NCI-H2227 (cell line): ENCODE measurements at regions not wholly inside any gene's neighbourhood (a gene's known extent, or its start where the extent isn't known, plus 50 kb on each side); places are given as distances from the start of the nearest gene placed in this dataset.
A peak's percentile ranks its signal among the peaks of the same experiment; 100 is the strongest.

Experiments
- DNase-seq: peaks from one replicate; lab custom pipeline; 2025; ENCODE audit not compliant: unreplicated experiment; lab: John Stamatoyannopoulos, UW

DNA sequence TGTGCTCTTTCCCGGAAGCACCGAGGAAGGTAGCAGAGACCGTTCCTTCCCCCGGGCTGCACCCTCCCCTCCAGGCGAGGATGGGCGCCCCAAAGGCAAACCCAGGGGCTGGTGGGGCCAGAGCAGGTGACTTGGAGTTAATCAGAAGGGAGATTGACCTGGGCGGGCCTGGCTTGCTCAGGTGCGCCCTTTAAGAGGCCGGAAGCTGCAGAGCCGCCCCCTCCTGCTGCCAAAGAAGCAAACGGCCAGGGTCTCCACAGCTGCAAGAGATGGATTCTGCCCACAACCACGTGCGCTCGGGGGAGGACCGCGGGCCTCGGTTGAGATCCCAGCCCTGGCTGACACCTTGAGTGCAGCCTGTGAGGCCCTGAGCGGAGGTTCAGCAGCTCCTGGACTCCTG, 218.2 kb upstream of the NAALADL2 start:
- no peak for DNase-seq

DNA sequence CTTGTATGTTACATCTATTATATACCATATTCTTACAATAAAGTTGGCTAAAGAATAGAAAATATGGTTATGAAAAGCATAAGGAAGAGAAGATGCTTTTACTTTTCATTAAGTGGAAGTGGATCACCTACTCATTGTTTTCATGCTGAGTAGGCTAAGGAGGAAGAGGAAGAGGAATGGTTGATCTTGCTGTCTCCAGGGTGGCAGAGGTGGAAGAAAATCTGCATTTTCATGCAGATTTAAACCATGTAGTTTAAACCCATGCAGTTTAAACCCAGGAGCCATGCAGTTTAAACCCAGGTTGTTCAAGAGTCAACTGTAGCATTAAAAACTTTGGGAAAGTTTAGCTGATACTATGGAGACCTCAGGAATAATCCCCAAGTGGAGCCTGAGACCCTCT, 214.8 kb upstream of the NAALADL2 start:
- DNase-seq: no peak

DNA sequence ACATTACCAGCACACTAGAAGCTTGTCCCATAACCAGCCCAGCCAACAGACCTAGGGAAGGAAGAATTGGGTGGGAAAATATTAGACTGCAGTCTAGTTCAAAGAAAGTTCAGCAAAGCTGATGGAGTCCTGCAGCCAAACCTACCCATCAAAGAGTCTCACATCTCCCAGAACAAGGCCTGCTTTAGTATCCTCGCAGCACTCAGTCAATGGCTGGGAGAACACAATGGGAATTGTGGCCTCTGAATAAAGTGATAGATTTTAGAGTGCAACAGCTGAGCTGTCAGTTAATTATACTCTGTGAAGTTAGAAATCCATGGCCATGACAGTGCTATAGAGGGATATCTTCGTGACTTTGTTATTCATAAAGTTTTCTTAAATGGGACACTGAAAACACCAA, 207.2 kb upstream of the NAALADL2 start:
- DNase-seq: no peak

DNA sequence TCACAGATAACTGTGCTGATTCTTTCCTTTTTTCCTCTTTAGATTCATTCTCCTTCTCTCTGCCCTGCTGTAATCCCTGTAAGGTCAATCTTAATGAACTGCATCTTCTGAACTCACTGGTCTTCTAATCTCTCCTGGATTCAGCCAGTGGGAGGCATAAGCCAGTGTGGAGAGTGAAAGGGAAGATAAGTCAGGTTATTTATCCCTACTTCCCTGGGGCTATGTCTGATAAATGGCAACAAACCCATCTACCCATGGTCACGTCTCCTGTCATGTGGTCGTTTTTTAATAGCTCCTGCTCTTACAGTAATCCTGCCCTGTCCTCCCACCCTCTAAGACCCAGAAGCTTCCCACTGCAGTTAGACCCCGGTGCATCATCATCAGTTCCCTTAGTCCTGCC, 199.6 kb upstream of the NAALADL2 start:
- no peak for DNase-seq

DNA sequence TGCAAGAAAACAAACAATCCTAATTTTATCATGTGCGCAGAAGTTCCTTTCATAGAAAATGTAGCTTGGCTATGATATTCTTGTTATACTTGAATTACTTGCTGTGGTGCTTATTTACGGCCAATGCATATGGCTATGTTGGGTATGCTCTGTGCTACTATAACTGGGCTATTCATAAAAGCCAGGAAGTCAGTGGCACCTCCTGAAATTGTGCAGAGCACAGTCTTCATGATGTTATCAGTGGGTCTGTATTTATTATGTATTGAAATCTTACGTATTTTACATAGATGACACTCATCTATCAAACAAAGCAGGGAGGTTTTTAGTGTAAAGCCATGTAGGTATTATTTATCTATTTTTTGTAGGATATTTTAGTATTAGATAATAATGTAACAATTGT, 196.5 kb upstream of the NAALADL2 start:
- DNase-seq: no peak

DNA sequence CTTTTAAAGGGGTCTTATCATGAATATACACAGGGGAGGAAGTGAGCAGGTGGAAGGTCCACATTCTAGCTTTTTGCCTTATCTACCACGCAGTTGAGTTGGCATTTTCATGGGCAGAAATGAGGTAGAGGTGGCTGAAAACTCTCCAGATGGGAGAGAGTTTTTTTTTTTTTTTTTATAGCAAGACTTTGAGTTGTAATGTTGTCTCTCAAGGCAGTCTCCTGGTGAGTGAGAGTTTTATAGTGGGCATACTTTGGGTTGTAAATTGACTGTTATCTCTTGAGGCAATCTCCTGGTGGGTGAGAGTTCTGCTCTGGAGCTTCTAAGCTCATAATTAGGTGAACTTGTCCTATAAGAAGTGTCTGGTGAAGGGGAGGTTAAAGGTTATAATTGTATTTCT, 191.7 kb upstream of the NAALADL2 start:
- DNase-seq: no peak

DNA sequence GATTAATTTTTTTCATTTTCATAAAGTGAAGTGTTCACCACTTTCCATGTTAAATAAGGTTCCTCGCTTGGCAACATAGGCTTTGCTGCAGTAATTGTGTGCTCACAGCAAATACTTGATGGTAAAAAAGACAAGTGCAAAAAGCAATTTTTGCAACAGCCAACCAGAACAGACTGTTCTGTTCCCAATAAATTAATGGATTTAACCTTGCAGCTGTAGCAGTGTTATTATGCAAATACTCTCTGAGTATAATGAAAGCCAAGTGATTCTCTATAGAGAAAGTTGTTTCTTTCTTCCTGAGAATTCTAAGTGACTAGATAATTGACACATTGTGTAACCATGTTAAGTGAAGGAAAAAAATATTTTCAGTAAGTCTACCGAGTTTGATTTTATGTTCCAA, 183.7 kb upstream of the NAALADL2 start:
- no peak for DNase-seq

DNA sequence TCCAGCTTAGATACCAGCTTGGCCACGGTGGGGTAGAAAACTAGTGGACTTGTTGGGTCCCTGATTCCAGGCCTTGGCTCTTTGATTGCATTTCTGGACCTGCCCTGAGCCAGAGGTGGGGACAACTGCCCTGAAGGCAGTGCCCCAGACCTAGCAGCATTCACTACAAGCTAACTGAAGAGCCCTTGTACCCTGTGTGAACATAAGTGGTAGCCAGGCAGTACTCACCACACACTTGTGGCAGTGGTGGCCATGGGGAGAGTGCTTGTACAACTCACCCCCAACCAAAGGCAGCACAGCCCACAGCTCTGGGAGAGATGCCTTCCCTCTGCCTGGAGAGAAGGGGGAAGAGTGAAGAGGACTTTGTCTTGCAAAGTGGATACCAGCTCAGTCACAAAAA, 177.3 kb upstream of the NAALADL2 start:
- no peak for DNase-seq

DNA sequence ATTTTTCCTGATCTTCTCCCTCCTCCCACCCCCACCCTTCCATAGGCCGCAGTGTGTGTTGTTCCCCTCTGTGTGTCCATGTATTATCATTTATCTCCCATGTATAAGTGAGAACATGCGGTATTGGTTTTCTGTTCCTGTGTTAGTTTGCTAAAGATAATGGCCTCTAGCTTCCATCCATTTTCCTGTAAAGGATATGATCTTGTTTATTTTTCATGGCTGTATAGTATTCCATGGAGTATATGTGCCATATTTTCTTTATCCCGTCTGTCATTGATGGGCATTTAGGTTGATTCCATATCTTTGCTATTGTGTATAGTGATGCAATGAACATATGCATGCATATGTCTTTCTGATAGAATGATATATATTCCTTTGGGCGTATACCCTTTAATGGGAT, 173.3 kb upstream of the NAALADL2 start:
- DNase-seq: no peak

DNA sequence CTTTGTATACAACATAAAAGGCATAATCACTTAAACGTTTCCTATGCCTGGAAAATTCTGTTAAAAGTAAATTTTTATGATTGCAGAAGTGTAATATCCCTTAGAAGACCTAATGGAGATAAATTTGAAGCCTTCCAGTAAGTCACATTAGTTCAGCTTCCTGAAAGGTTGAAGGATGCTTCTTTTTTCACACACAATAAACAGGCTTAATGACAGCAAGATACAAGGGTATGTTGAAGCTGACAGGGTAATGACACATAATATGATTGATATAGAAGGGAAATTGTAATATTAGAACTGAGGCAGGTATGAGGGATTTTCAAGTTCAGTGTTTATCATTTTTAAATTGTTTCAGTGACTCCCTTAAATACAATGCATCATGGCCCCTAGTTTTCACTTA, 161.8 kb upstream of the NAALADL2 start:
- peak; percentile 18 for DNase-seq

DNA sequence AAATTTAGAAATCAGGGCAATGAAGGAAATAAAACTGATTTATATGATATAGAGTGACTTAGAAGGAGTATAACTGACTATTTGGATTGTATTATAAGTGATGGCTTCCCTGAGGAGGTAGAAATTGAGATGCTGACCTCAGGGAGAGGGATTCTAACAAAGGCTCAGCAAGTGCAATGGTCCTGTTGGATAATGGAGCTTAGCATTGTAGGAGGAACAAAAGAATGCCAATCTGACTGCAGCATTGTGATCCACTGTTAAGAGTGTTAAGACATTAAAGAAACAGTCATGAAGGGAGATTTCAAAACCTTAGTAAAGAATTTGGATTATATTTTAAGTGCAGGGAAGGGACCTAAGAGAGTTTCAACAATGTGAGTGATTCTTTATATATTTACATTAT, 158.4 kb upstream of the NAALADL2 start:
- DNase-seq: no peak

DNA sequence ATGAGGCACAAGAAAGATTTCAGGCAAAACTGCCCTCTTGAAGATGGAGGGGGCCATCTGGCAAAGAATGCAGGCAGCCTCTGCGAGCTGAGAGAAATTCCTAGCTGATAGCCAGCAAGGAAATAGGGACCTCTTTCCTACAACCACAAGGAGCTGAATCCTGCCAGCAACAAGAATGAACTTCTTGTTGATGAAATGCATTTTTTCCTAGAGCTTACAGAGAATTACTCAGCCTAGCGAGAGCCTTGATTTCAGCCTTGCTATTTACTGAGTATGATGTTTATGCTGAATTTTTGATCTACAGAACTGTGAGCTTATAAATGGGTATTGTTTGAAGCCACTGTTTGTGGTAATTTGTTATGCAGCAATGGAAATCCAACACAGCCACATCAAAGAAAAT, 148.5 kb upstream of the NAALADL2 start:
- DNase-seq: no peak

DNA sequence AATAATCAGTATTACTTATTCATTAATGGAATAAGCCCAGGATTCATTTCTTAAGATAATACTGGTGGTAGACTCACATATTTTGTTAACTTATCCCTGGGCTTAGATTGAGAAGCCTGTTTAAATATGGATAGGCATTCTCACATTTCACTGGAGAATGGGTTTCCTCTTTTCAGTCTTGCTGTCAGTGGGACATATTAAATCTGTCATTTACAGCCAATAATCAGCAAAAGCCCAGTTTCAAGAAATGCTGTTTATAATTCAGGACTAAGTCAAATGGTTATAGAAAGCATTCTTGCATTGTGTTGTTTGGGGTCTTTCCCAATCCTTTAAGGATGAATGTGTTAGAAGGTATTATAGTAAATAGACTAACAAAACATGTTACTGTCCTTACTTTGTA, 143.7 kb upstream of the NAALADL2 start:
- DNase-seq: no peak

DNA sequence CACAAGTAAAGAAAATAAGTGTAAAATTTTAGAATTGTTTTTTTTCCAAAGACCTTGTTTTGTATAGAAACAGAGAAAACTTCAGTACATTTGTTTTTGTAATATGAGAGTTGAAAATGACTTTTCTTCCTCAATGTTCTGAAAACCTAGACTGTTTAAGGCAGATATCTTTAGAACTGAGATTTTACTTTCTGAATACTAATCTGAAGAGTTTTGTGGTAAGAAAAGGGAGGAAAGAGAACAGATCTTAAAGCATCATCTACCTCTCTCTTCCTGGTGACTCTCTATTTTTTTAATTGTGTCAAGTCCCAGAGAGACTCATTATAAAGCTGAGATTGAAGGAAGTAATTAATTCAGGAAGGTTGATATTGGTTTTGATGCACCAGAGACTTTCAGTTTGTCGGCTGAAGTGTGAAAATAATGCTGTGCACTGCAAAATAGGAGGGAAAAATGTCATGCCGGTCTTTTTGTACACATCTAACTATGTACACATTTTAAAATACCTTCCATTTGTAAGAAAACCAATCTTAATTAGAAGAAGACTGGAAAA, 142.1 kb upstream of the NAALADL2 start:
- no peak for DNase-seq

DNA sequence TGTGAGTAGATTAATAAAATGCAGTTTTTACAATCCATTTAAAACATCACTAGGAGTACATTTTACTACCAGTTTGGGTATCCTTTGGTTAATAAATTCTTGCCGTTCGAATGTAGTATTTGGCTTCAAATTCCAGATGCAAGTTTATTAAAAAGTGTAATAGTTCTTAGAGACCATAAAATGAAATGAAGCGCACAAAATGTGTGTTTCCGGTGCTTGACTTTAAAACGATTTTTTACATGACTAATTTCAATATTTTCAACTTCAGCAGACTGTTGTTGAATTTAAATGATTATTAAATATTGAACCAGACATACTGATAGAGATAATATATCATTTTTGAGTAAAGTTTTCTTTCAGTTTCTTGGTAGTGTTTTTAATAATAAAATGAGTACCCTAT, 138.4 kb upstream of the NAALADL2 start:
- DNase-seq: no peak

DNA sequence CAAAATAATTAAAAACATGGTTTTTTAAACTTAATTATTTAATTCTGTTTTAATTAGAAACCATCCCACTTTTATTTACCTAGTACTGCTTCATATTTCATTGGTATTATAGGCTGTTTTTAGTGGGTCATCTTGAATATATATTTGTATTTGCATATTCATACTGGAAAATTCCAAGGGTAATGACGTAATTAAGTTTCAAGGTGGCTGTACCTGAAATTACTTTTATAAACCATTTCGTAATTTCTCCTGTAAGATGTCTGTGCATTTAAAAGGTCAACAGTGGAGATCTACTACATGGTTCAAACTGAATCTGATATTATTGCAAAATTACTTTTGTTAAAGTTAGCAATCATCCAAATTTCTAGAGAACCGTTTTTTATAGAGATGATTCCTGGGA, 133.8 kb upstream of the NAALADL2 start:
- no peak for DNase-seq

DNA sequence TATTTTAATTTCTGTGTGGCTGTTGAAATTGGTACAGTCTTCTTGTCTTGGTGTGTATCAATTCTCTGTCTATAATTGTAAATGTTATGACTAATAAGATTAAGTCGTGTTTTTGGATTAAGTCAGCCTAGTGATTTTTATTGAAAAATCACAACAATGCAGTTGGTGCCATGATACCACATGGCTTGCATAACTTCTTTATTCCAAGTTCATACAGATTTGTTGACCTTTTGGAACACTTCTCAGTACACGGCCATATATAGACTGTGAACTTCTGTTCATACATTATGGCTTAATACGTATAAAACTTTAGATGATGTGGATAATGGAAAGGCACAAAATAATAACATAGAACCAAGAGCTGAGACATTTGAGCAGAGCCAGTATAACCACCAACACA, 121.2 kb upstream of the NAALADL2 start:
- DNase-seq: no peak

DNA sequence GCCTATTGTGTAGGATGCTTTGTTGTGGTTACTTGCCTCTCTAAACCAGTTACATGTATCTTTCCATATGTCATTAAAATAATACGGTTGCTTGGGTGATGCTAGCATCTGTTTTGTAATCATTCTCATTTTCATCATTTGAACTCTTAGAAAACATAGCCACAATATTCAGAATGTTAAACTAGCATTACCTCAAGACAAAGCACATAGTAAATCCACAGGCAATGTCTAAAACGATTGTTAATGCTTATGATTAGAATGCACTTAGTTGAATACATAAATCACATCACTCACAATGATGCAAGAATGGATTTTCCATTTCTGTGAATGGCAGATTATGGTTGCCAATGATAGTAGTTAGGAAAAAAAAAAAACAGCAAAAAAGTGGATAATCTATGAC, 110.0 kb upstream of the NAALADL2 start:
- DNase-seq: no peak

DNA sequence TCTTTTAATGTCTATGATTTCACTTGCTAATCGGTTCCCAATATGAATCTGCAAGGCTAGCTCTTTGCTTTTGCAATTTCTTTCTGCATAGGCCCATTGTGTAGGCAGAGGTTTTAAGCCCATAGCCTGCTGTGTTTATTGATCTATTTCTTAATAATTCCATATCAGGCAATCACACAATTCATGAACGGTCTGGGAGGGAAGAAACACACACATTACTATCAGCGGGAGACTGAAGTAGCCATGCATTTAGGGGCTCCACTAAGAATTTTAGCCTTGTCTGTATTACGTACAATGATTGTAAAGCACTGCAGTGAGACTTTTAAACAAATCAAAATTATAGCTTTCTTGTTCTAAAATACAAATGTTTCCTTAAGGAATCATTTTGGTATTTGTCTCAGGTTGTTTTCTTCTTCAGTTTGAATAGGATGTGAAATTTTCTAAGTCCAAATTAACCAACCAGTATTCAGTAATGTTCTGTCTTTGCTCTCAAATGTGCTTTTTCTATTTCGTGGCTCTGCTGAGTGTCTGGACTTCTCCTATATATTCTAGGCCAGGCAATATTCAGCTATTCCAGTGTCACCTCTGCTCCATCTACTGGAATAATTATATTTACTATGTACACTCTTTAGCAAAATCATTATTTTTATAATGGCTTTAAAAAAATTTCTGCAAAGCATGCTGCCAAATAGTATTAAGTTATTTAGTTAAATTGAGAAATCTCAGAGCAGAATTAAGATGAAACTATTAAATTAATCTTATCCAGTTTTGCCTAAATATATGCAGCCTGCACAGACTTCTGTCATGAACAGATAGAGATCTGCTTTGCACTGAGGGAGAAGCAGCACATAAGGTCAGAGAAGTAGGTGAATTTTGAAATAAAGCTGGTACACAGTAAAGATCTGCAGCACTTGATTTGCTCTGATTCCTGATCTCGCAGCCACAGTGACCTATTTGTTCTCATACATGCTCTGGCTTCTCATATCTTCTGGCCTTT, 103.0 kb upstream of the NAALADL2 start:
- peak; percentile 90 for DNase-seq

DNA sequence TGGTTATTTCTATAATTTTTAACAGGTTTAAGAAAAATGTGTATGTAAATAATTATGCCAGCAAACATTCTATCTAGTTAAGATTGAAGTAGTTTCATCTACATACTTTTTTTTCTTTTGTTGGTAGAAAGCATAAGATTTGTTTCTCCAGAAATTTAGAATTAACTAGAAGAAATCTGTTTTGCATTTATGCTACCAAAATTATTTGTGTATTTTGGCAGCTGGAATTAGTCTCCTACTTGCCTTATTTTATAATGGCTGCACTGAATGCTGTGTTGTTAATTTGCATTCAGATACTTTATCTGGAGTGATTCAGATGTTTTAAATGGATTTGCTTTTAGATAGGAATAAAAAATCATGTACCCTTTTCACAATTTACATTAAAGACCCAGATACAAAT, 100.2 kb upstream of the NAALADL2 start:
- no peak for DNase-seq

DNA sequence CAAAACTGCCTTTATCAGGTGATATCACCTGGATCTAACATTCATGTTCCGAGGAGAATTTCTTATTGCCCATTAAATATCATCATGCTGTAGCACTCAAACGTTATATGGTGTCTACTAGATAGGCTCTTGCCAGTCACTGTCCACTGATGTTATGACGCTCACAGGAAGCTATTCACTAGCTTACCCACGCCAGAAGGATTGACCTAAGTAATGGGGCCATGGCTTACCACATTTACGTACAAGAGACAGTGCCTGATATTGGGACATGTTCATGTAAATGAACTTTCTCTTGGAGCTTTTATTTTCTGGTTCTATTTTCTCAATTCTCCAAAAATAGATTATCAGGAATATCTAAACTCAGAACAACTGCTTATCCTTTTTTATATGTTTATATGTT, 91.7 kb upstream of the NAALADL2 start:
- DNase-seq: no peak

DNA sequence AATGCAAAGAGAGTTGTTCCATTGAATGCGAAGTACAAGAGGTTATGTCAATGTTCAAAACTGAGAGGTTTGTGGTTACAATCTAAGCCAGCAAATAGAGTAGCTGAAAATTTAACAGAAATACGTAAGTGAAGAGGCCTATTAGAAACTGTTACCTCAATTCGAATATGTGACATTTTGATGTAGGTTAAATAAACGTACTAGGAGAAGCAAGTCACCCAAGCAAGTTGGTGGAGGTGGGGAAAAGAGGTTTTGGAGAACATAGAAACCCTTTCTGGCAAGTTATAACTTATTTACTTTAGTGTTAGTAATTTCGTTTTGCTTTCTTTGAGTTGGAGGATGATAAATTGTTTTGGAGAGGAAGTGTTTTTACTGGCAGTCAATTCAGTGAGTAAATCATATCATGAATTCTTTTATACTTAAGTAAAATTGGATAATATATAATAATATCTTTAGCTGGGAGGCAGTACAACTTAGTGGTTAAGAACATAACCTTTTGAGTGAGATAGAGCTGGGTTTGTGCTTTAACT, 91.2 kb upstream of the NAALADL2 start:
- DNase-seq: no peak
